Loucy (cell line): ENCODE measurements at regions not wholly inside any gene's neighbourhood (a gene's known extent, or its start where the extent isn't known, plus 50 kb on each side); places are given as distances from the start of the nearest gene placed in this dataset.

Experiments
- CTCF ChIP-seq: fragments of 200-600 bp; sonication (generic); conservative IDR thresholded peaks from 2 replicates; pipeline ENCODE4 v1.5.1; 2014; ENCODE audit warnings: mild to moderate bottlenecking, antibody characterized with exemption, low read length
- EZH2phosphoT487 ChIP-seq: fragments of 200-600 bp; IDR thresholded peaks from 2 replicates; pipeline ENCODE4 v1.6.1; 2018; ENCODE audit warnings: antibody characterized with exemption, mild to moderate bottlenecking, moderate library complexity, borderline replicate concordance

GRCh38 chr6:88248709-88249321 is 82.7 kb upstream of the CNR1 start:
- no peak for TF ChIP-seq CTCF
- TF ChIP-seq EZH2phosphoT487 = no peak
